HG03565 (cell line): ENCODE measurements at regions not wholly inside any gene's neighbourhood (a gene's known extent, or its start where the extent isn't known, plus 50 kb on each side); places are given as distances from the start of the nearest gene placed in this dataset.
"Not testable (repeated sequence)": the region's sequence is repeated elsewhere in the genome, so short reads cannot be mapped to it uniquely, and the experiment has no call there.

Experiments
- ATAC-seq: cut with Tn5 transposase; IDR thresholded peaks from one replicate; pipeline ENCODE4 v1.9.1; 2021; ENCODE audit warnings: mild to moderate bottlenecking, moderate library complexity; ENCODE audit not compliant: unreplicated experiment

- no peak for ATAC-seq
Observed at GRCh38 chr9:15372455-15372854, 50.2 kb upstream of the SNAPC3 start.

GRCh38 chr9:15371448-15371845 lies 51.2 kb upstream of the SNAPC3 start:
- no peak for ATAC-seq

DNA sequence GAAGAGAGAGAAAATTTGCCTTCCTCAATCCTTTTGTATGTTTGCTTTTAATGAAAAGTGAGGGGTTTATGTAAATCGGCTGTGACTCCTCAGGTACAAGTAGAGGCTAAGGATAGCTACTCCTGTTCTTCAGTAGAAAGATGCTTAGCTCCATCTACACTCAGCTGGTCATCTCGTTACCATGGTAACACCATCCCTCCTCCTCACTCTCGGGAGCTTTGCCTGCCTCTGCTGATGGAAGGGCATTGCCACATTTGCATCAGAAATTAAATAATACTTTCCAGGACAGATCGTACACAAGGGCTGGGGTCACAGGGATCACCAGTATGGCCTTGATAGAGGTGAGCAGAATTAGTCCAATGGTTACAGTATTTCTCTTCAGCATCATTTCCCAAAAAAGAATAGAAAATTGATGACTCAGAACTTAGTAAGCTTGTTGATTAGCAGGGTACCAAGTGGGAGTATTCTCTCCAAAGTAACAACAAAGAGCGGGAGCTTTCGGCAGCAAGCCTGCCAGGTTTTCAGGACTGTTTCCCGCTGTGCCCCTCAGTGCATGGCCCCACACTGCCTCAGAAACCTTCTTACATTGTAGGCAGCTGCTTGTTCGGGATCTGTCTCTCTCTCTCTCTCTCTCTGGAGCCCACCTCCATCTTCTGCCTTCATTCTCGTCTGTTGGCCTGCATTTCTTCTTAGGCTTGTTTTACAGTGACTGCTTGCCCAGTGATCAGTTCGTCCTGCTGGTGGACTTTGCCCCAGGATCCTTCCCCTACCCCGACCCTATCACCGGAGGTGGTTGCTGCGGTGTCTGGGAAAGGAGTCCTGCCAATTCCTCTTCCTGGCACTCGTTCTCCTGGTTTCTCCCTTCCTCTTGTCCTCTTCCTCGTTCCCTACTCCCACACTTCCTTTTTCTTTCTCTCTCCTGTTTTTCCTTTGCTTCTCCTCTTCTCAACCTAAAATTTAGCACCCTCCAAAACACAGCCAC lies 51.9 kb upstream of the SNAPC3 start:
- ATAC-seq = no peak

- no peak for ATAC-seq
Observed at GRCh38 chr9:15369871-15370270, 52.8 kb upstream of the SNAPC3 start.

DNA sequence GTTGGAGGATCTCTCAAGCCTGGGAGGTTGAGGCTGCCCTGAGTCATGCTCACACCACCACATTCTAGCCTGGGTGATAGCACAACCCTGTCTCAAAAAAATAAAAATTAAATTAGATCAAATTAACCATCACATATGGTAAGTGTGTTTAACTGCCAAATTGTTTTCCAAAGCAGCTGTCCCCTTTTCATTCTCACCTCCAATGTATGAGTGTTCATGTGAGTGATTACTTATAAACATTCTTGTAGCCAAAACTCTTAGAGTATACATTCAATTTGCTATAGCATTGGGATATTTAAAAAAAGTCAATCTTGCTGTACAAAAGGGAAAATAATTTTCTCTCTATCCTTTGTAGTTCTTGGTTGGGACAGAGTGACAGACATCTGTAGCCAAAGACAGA lies 53.4 kb upstream of the SNAPC3 start:
- ATAC-seq = no peak

DNA sequence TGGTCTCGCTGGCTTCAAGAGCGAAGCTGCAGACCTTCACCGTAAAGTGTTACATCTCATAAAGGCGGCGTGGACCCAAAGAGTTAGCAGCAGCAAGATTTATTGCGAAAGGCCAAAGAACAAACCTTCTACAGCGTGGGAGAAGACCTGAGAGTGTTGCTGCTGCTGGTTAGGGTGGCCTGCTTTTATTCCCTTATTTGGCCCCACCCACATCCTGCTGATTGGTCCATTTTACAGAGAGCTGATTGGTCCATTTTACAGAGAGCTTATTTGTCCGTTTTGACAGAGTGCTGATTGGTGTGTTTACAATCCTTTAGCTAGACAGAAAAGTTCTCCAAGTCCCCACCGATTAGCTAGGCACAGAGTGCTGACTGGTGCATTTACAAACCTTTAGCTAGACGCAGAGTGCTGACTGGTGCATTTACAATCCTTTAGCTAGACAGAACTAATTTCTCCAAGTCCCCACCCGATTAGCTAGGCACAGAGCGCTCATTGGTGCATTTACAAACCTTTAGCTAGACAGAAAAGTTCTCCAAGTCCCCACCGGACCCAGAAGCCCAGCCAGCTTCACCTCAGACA lies 57.6 kb upstream of the SNAPC3 start:
- ATAC-seq = not testable (repeated sequence)

DNA sequence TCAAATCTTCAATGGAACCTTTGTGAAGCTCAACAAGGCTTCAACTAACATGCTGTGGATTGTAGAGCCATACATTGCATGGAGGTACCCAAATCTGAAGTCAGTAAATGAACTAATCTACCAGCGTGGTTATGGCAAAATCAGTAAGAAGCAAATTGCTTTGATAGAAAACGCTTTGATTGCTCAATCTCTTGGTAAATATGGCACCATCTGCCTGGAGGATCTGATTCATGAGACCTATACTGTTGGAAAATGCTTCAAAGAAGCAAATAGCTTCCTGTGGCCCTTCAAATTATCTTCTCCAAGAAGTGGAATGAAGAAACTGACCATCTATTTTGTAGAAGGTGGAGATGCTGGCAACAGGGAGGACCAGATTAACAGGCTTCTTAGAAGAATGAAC lies 54.7 kb upstream of the TTC39B start:
- ATAC-seq = no peak

DNA sequence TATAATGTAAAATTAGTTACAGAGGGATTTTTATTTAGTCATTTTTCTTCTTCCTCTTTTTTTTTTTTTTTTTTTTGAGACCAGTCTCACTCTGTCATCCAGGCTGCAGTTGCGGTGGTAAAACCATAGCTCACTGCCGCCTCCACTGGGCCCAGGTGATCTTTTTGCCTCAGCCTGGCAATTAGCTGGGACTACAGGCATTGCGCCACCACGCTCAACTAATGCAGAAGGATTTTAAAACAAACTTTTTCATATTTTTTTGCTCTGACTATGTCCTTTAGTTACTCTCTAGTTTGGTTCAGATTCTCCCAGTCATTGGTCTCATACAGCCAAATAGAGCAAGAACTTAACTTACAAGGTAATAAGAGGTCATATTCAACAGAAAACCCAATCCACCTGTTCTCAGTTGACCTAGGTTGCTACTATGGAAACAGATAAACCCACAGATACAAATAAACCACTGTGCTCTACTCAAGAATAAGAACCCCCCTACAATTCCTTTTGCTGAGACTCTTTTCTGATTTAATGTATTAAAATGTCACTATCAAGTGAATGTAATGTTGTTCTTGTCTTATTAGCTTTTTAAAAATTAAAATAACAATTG lies 50.1 kb upstream of the TTC39B start:
- peak; percentile 96 for ATAC-seq
